GM12878 (cell line): ENCODE measurements at regions not wholly inside any gene's neighbourhood (a gene's known extent, or its start where the extent isn't known, plus 50 kb on each side); places are given as distances from the start of the nearest gene placed in this dataset.

Experiments
- BHLHE40 ChIP-seq, 2 experiments: fragments of 450-650 bp in 1 of 2; IDR thresholded peaks; 2 replicates each; pipeline ENCODE4 v1.6.1; 2011 to 2017; ENCODE audit warnings: low read depth in 2 of 2, borderline replicate concordance in 1 of 2, improper control_type of control experiment in 1 of 2, low read length in 1 of 2, mild to moderate bottlenecking in 1 of 2
- CHD2 ChIP-seq: IDR thresholded peaks from 2 replicates; pipeline ENCODE4 v1.6.1; 2011; ENCODE audit warnings: low read depth, low read length, improper control_type of control experiment, borderline replicate concordance
- CTCF ChIP-seq, 3 experiments: IDR thresholded peaks in 2 of 3; conservative IDR thresholded peaks in 1 of 3; 2 replicates each; pipeline ENCODE4 v1.5.1; 2011; ENCODE audit warnings: low read depth in 3 of 3, low read length in 3 of 3, mild to moderate bottlenecking in 3 of 3, control low read depth in 2 of 3, moderate library complexity in 2 of 3, inconsistent platforms in 1 of 3, mixed read lengths in 1 of 3; ENCODE audit not compliant: control insufficient read depth in 2 of 3, insufficient read depth in 1 of 3; ENCODE audit errors: extremely low read depth in 1 of 3
- EP300 ChIP-seq, 2 experiments: fragments of 150-350 bp in 1 of 2; IDR thresholded peaks; 2 replicates each; pipeline ENCODE4 v1.6.1; 2011 to 2012; ENCODE audit warnings: low read depth in 2 of 2, low read length in 2 of 2, borderline replicate concordance in 1 of 2, improper control_type of control experiment in 1 of 2, inconsistent platforms in 1 of 2; ENCODE audit not compliant: control insufficient read depth in 1 of 2
- FOXK2 ChIP-seq: fragments of 450-650 bp; IDR thresholded peaks from 2 replicates; pipeline ENCODE4 v1.6.1; 2017; ENCODE audit warnings: mild to moderate bottlenecking, moderate library complexity
- NR2C1 ChIP-seq: fragments of 450-650 bp; IDR thresholded peaks from 2 replicates; pipeline ENCODE4 v1.6.1; 2017; ENCODE audit warnings: antibody characterized with exemption, mild to moderate bottlenecking, moderate library complexity
- POLR2A ChIP-seq: IDR thresholded peaks from 2 replicates; pipeline ENCODE4 v1.6.1; 2011; ENCODE audit warnings: low read depth, mild to moderate bottlenecking, low read length
- USF2 ChIP-seq: IDR thresholded peaks from 2 replicates; pipeline ENCODE4 v1.6.1; 2011; ENCODE audit warnings: low read depth, low read length, improper control_type of control experiment, borderline replicate concordance
- ZBTB40 ChIP-seq: fragments of 450-650 bp; IDR thresholded peaks from 2 replicates; pipeline ENCODE4 v1.6.1; 2016; ENCODE audit warnings: mild to moderate bottlenecking, moderate library complexity, borderline replicate concordance
- ZNF274 ChIP-seq: IDR thresholded peaks from one replicate; pipeline ENCODE4 v1.8.0; 2011; ENCODE audit not compliant: insufficient read length, insufficient read depth
- TF ChIP-seq, protein P1 (sequence below): IDR thresholded peaks from 2 replicates; pipeline ENCODE4 v1.6.1; 2012; ENCODE audit warnings: low read depth, low read length, improper control_type of control experiment
- TF ChIP-seq, protein P2 (sequence below): IDR thresholded peaks from 2 replicates; pipeline ENCODE4 v1.6.1; 2012; ENCODE audit warnings: low read depth, low read length, improper control_type of control experiment

DNA sequence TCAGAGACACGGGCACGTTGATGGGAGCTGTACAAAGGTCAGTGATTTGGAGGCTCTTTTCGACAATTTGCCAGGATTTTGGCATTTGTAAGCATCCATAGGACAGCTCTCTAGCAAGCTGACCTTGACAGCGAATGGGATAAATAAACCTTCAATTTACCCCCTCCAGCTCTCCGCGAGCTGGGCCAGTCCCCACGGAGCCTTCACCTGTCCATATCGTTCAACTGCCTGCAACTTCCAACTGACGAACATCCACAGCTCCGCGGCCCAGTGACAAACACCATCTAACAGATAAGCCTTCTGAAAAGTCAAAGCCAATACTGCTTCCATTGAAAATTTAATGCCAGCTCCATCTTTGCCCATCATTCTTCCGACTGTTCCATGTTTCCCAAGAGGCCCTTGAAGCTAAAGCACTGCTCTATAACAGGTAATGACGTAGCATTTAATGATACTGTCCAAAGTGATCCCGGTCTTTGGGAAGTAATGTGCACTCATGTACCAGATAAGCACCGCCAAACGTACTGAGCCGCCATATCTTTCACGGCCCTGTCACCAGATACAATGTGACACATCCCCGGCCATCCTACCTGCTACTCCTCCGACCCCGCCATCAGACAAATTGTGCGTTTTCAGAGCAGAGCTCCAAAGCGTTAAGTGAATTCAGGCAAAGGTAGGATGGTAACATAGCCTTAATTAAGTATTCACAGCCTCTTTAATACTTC is 365.3 kb upstream of the ZNF507 start:
- TF ChIP-seq, protein P1, sequence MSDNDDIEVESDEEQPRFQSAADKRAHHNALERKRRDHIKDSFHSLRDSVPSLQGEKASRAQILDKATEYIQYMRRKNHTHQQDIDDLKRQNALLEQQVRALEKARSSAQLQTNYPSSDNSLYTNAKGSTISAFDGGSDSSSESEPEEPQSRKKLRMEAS, result no peak
- TF ChIP-seq ZNF274 (no peak), NR2C1 (no peak), ZBTB40 (no peak), FOXK2 (no peak), CTCF (IDR thresholded peaks at IDR 0.05 in 2 of 3, conservative IDR thresholded peaks at IDR 0.05 in 1 of 3; ENCODE audit: control insufficient read depth in 2 of 3, extremely low read depth in 1 of 3, insufficient read depth in 1 of 3, low read depth in 3 of 3, low read length in 3 of 3) (no peak), POLR2A (no peak), BHLHE40 (IDR thresholded peaks at IDR 0.05; ENCODE audit: borderline replicate concordance in 1 of 2, low read depth in 2 of 2, low read length in 1 of 2) (no peak), EP300 (IDR thresholded peaks at IDR 0.05; ENCODE audit: borderline replicate concordance in 1 of 2, control insufficient read depth in 1 of 2, low read depth in 2 of 2, low read length in 2 of 2) (no peak), CHD2 (no peak), USF2 (no peak)
- TF ChIP-seq, protein P2, sequence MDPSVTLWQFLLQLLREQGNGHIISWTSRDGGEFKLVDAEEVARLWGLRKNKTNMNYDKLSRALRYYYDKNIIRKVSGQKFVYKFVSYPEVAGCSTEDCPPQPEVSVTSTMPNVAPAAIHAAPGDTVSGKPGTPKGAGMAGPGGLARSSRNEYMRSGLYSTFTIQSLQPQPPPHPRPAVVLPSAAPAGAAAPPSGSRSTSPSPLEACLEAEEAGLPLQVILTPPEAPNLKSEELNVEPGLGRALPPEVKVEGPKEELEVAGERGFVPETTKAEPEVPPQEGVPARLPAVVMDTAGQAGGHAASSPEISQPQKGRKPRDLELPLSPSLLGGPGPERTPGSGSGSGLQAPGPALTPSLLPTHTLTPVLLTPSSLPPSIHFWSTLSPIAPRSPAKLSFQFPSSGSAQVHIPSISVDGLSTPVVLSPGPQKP, result no peak
